Gastroesophageal sphincter (tissue), 2 donors: ENCODE measurements at regions not wholly inside any gene's neighbourhood (a gene's known extent, or its start where the extent isn't known, plus 50 kb on each side); places are given as distances from the start of the nearest gene placed in this dataset.

Experiments
- EP300 ChIP-seq: sonication (generic); formaldehyde crosslinking; IDR thresholded peaks from one replicate; pipeline ENCODE4 v1.6.1; 2017; ENCODE audit warnings: antibody characterized with exemption, mild to moderate bottlenecking
- POLR2A ChIP-seq, 2 donors: fragments of 450-650 bp; IDR thresholded peaks; one replicate each; pipeline ENCODE4 v1.6.1; 2017; ENCODE audit warnings: antibody characterized with exemption in 2 of 2, mild to moderate bottlenecking in 2 of 2, moderate library complexity in 1 of 2

- TF ChIP-seq EP300 (no peak), POLR2A (IDR thresholded peaks at IDR 0.05) (no peak)
These were observed 63.5 kb downstream of the FOXG1 start for GRCh38 chr14:28830115-28830534.
